GM18951 (cell line): ENCODE measurements at regions not wholly inside any gene's neighbourhood (a gene's known extent, or its start where the extent isn't known, plus 50 kb on each side); places are given as distances from the start of the nearest gene placed in this dataset.

Experiments used
- POLR2A ChIP-seq: IDR thresholded peaks from 4 replicates; pipeline ENCODE4 v1.6.1; 2011; ENCODE audit warnings: mild to moderate bottlenecking; ENCODE audit not compliant: insufficient read length, insufficient read depth; ENCODE audit errors: extremely low read depth
- in situ Hi-C: fragments of 300-500 bp; cut with MboI; formaldehyde crosslinking; loops from one replicate; pipeline ENCODE4 v1.12.0; 2022; ENCODE audit warnings: low sequenced_read_pairs, mixed read lengths, inconsistent platforms; ENCODE audit not compliant: unreplicated experiment

- no peak for TF ChIP-seq POLR2A
- in situ Hi-C loops = no loop called here
These were observed 215.7 kb upstream of the TMC3 start for GRCh38 chr15:81589671-81590070.

GRCh38 chr15:81575436-81576123 lies 201.6 kb upstream of the TMC3 start:
- in situ Hi-C loops = no loop called here
- no peak for TF ChIP-seq POLR2A

GRCh38 chr15:81573098-81573746 lies 199.2 kb upstream of the TMC3 start:
- no peak for TF ChIP-seq POLR2A
- in situ Hi-C loops = no loop called here

GRCh38 chr15:81572190-81572589 lies 198.2 kb upstream of the TMC3 start:
- TF ChIP-seq POLR2A = no peak
- in situ Hi-C loops = no loop called here

- TF ChIP-seq POLR2A = no peak
- in situ Hi-C loops = no loop called here
These were observed 195.5 kb upstream of the TMC3 start for GRCh38 chr15:81569286-81570080.

GRCh38 chr15:81567924-81568323 lies 193.9 kb upstream of the TMC3 start:
- in situ Hi-C loops = no loop called here
- TF ChIP-seq POLR2A = no peak

GRCh38 chr15:81562986-81563385 lies 189.0 kb upstream of the TMC3 start:
- in situ Hi-C loops = no loop called here
- no peak for TF ChIP-seq POLR2A

GRCh38 chr15:81560405-81560804 lies 186.4 kb upstream of the TMC3 start:
- in situ Hi-C loops = no loop called here
- TF ChIP-seq POLR2A = no peak

- in situ Hi-C loops = no loop called here
- TF ChIP-seq POLR2A = no peak
These were observed 184.0 kb upstream of the TMC3 start for GRCh38 chr15:81558056-81558455.

- TF ChIP-seq POLR2A = no peak
- in situ Hi-C loops = no loop called here
These were observed 181.3 kb upstream of the TMC3 start for GRCh38 chr15:81555346-81555745.

- in situ Hi-C loops = no loop called here
These were observed 174.5 kb upstream of the TMC3 start for GRCh38 chr15:81548365-81549130.

GRCh38 chr15:81547521-81548132 lies 173.6 kb upstream of the TMC3 start:
- in situ Hi-C loops = no loop called here
- no peak for TF ChIP-seq POLR2A

More at GRCh38 chr15:81548365-81549130, 174.5 kb upstream of the TMC3 start:
- TF ChIP-seq POLR2A = no peak
